WTC11 (cell line): ENCODE measurements at regions not wholly inside any gene's neighbourhood (a gene's known extent, or its start where the extent isn't known, plus 50 kb on each side); places are given as distances from the start of the nearest gene placed in this dataset.

ENCODE experiments used
- ATAC-seq: fragments of 200-7000 bp; cut with Tn5 transposase; 2 replicates; pipeline ENCODE4 v1.10.0; 2021; ENCODE audit warnings: mild to moderate bottlenecking, moderate library complexity
- CTCF ChIA-PET: fragments of 300-600 bp; sonication (Branson Sonifier 250); formaldehyde crosslinking; loops from one replicate; lab custom pipeline; 2021; ENCODE audit warnings: antibody characterized with exemption; lab: Charles Lee
- POLR2A ChIA-PET: fragments of 350-600 bp; sonication (Branson Sonifier 250); formaldehyde crosslinking; loops from one replicate; lab custom pipeline; 2021; ENCODE audit warnings: antibody characterized with exemption; lab: Charles Lee
- DNase-seq: peaks from one replicate; pipeline ENCODE4 v3.0.0; 2021; ENCODE audit warnings: low spot score
- H3K27ac Mint-ChIP-seq: 2 replicates; pipeline ENCODE4 v1.8.0; 2021; ENCODE audit warnings: mixed read lengths
- H3K27me3 Mint-ChIP-seq: 2 replicates; pipeline ENCODE4 v1.8.0; 2021; ENCODE audit warnings: low read depth, mild to moderate bottlenecking, moderate library complexity, mixed read lengths
- H3K36me3 Mint-ChIP-seq: 2 replicates; pipeline ENCODE4 v1.8.0; 2021; ENCODE audit warnings: mixed read lengths
- H3K4me1 Mint-ChIP-seq: 2 replicates; pipeline ENCODE4 v1.8.0; 2022; ENCODE audit warnings: mixed read lengths
- H3K4me3 Mint-ChIP-seq: 2 replicates; pipeline ENCODE4 v1.8.0; 2021; ENCODE audit warnings: mild to moderate bottlenecking, moderate library complexity, mixed read lengths
- H3K9me3 Mint-ChIP-seq: 2 replicates; pipeline ENCODE4 v1.8.0; 2021; ENCODE audit warnings: mixed read lengths
- ARID4B ChIP-seq: sonication (generic); formaldehyde crosslinking; IDR thresholded peaks from 2 replicates; pipeline ENCODE4 v1.8.0; 2023; ENCODE audit warnings: missing genetic modification reagents, mild to moderate bottlenecking, borderline replicate concordance
- ATF3 ChIP-seq: sonication (generic); formaldehyde crosslinking; conservative IDR thresholded peaks from 2 replicates; pipeline ENCODE4 v1.8.1; 2022; ENCODE audit warnings: mild to moderate bottlenecking, missing genetic modification reagents
- EMX1 ChIP-seq: fragments of 250-450 bp; sonication (Bioruptor Pico); IDR thresholded peaks from 2 replicates; pipeline ENCODE4 v1.8.0; 2021; ENCODE audit warnings: mild to moderate bottlenecking
- ESRRA ChIP-seq: sonication (generic); formaldehyde crosslinking; IDR thresholded peaks from 2 replicates; pipeline ENCODE4 v1.8.1; 2022; ENCODE audit warnings: mild to moderate bottlenecking, missing genetic modification reagents, borderline replicate concordance
- HMGXB4 ChIP-seq: sonication (generic); formaldehyde crosslinking; IDR thresholded peaks from 2 replicates; pipeline ENCODE4 v1.8.1; 2023; ENCODE audit warnings: mild to moderate bottlenecking, moderate library complexity, missing genetic modification reagents
- IRF1 ChIP-seq: sonication (generic); formaldehyde crosslinking; IDR thresholded peaks from 2 replicates; pipeline ENCODE4 v1.8.0; 2023; ENCODE audit warnings: missing genetic modification reagents
- MLX ChIP-seq: sonication (generic); formaldehyde crosslinking; IDR thresholded peaks from 2 replicates; pipeline ENCODE4 v1.8.1; 2023; ENCODE audit warnings: mild to moderate bottlenecking, missing genetic modification reagents, moderate library complexity
- NFATC4 ChIP-seq: fragments of 250-450 bp; sonication (Bioruptor Pico); IDR thresholded peaks from 2 replicates; pipeline ENCODE4 v1.9.0; 2021; ENCODE audit warnings: mild to moderate bottlenecking
- NFE2L1 ChIP-seq: sonication (generic); formaldehyde crosslinking; IDR thresholded peaks from 2 replicates; pipeline ENCODE4 v1.8.1; 2023; ENCODE audit warnings: missing genetic modification reagents
- NR2C2 ChIP-seq: sonication (generic); formaldehyde crosslinking; IDR thresholded peaks from 2 replicates; pipeline ENCODE4 v1.8.0; 2022; ENCODE audit warnings: mild to moderate bottlenecking, missing genetic modification reagents
- OVOL2 ChIP-seq: fragments of 250-450 bp; sonication (Bioruptor Pico); IDR thresholded peaks from 2 replicates; pipeline ENCODE4 v1.9.0; 2021; ENCODE audit warnings: mild to moderate bottlenecking, borderline replicate concordance
- PRRX2 ChIP-seq: fragments of 250-450 bp; sonication (Bioruptor Pico); IDR thresholded peaks from 2 replicates; pipeline ENCODE4 v1.8.0; 2021; ENCODE audit warnings: mild to moderate bottlenecking
- RORB ChIP-seq: fragments of 250-450 bp; sonication (Bioruptor Pico); IDR thresholded peaks from 2 replicates; pipeline ENCODE4 v1.9.0; 2021; ENCODE audit warnings: mild to moderate bottlenecking
- SOX15 ChIP-seq: fragments of 250-450 bp; sonication (Bioruptor Pico); IDR thresholded peaks from 2 replicates; pipeline ENCODE4 v1.9.0; 2021; ENCODE audit warnings: mild to moderate bottlenecking
- TCF7 ChIP-seq: sonication (generic); formaldehyde crosslinking; IDR thresholded peaks from 2 replicates; pipeline ENCODE4 v1.8.0; 2022; ENCODE audit warnings: mild to moderate bottlenecking, low read depth, missing genetic modification reagents, moderate library complexity
- ZMAT4 ChIP-seq: fragments of 250-450 bp; sonication (Bioruptor Pico); IDR thresholded peaks from 2 replicates; pipeline ENCODE4 v1.9.0; 2021; ENCODE audit warnings: mild to moderate bottlenecking
- ZNF138 ChIP-seq: sonication (generic); formaldehyde crosslinking; conservative IDR thresholded peaks from 2 replicates; pipeline ENCODE4 v1.8.1; 2022; ENCODE audit warnings: mild to moderate bottlenecking, moderate library complexity, missing genetic modification reagents
- ZNF219 ChIP-seq: sonication (generic); formaldehyde crosslinking; IDR thresholded peaks from 2 replicates; pipeline ENCODE4 v1.8.0; 2023; ENCODE audit warnings: missing genetic modification reagents, mild to moderate bottlenecking, borderline replicate concordance
- ZNF232 ChIP-seq: sonication (generic); formaldehyde crosslinking; IDR thresholded peaks from 2 replicates; pipeline ENCODE4 v1.8.0; 2022; ENCODE audit warnings: mild to moderate bottlenecking, missing genetic modification reagents
- ZNF425 ChIP-seq: fragments of 250-450 bp; sonication (Bioruptor Pico); conservative IDR thresholded peaks from 2 replicates; pipeline ENCODE4 v1.9.0; 2021; ENCODE audit warnings: mild to moderate bottlenecking

GRCh38 chr12:131578828-131579470 is 131.9 kb upstream of the SFSWAP start:
- POLR2A ChIA-PET = no interaction called here
- Mint-ChIP-seq H3K27me3 (peaks cover 23% of the 10 kb centered on the region), H3K4me3 (no peak overlapping the region), H3K4me1 (no peaks in the 10 kb centered on the region), H3K27ac (no peak overlapping the region), H3K9me3 (peaks cover 71% of the 10 kb centered on the region), H3K36me3 (peaks cover 68% of the 10 kb centered on the region)
- no peak for TF ChIP-seq HMGXB4 (CRISPR knock-in tag)
- TF ChIP-seq ZNF232 = no peak
- no peak for TF ChIP-seq ZNF138 (CRISPR knock-in tag)
- no peak for TF ChIP-seq SOX15 (CRISPR knock-in tag)
- TF ChIP-seq ZNF219 (CRISPR knock-in tag) = no peak
- TF ChIP-seq PRRX2 (CRISPR knock-in tag) = no peak
- DNase-seq = no peak
- CTCF ChIA-PET = no interaction called here
- no peak for ATAC-seq

- ChIA-PET CTCF (no interaction called here), POLR2A (no interaction called here)
- Mint-ChIP-seq H3K9me3 (peaks cover 47% of the 10 kb centered on the region), H3K36me3 (peaks cover 32% of the 10 kb centered on the region), H3K27me3 (peaks cover 5% of the 10 kb centered on the region; the same call in 1 of the 2 replicates), H3K4me3 (no peak overlapping the region), H3K27ac (no peak overlapping the region), H3K4me1 (no peaks in the 10 kb centered on the region)
- no peak for DNase-seq
- ATAC-seq = no peak
- TF ChIP-seq EMX1 (CRISPR knock-in tag) (no peak), NFE2L1 (no peak)
Observed at GRCh38 chr12:131583090-131583712, 127.7 kb upstream of the SFSWAP start.

- H3K9me3 Mint-ChIP-seq = peaks cover 30% of the 10 kb centered on the region
- no peak overlapping the region for H3K27ac Mint-ChIP-seq
- DNase-seq = no peak
- peaks cover 16% of the 10 kb centered on the region for H3K4me1 Mint-ChIP-seq
- no peak overlapping the region for H3K4me3 Mint-ChIP-seq
- ChIA-PET POLR2A (no interaction called here), CTCF (no interaction called here)
- no peak for ATAC-seq
- H3K36me3 Mint-ChIP-seq = peaks cover 18% of the 10 kb centered on the region
- no peaks in the 10 kb centered on the region for H3K27me3 Mint-ChIP-seq
- TF ChIP-seq ESRRA (CRISPR knock-in tag) (no peak), ATF3 (CRISPR knock-in tag) (no peak), OVOL2 (CRISPR knock-in tag) (no peak), RORB (CRISPR knock-in tag) (no peak), ARID4B (CRISPR knock-in tag) (no peak), MLX (CRISPR knock-in tag) (no peak), ZNF425 (CRISPR knock-in tag) (no peak), NFATC4 (CRISPR knock-in tag) (no peak), TCF7 (CRISPR knock-in tag) (no peak), IRF1 (CRISPR knock-in tag) (no peak), NR2C2 (no peak), ZMAT4 (CRISPR knock-in tag) (no peak)
Observed at GRCh38 chr12:131586269-131586668, 124.6 kb upstream of the SFSWAP start.
